ENCODE measurements at regions not wholly inside any gene's neighbourhood (a gene's known extent, or its start where the extent isn't known, plus 50 kb on each side); places are given as distances from the start of the nearest gene placed in this dataset.

DNA sequence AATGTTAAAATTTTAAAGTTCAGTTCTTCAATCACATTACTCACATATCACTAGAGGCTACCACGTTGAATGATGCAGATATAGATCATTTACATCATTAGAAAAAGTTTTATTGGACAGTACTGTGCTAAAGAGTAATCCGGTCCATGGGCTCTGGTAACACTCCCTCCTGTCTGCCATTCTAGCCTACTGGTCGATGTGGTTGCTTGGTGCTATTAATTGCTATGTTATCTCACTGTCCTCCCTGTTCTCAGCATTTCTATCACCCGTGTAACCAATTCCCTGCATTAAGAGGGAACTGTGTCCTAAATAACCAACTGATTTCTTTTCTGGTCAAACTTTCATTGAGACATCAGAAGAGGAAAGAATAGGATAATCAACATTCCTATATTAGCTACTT, 347.5 kb upstream of the RBMS3 start:
- no peak for TF ChIP-seq POLR2A (IDR thresholded peaks at IDR 0.05; ENCODE audit: low read depth, low read length)
- no peak for TF ChIP-seq TAF1 (IDR thresholded peaks at IDR 0.05; ENCODE audit: low read depth, low read length)
- no peak for TF ChIP-seq POLR2AphosphoS5 (IDR thresholded peaks at IDR 0.05; ENCODE audit: low read depth, low read length)
- TF ChIP-seq POU2F2 (IDR thresholded peaks at IDR 0.05; ENCODE audit: low read depth, low read length) = no peak
- TF ChIP-seq PAX5 (IDR thresholded peaks at IDR 0.05; ENCODE audit: insufficient read depth, low read length, severe bottlenecking) = no peak
- no peak for TF ChIP-seq SPI1 (IDR thresholded peaks at IDR 0.05; ENCODE audit: low read depth, low read length)
- DNase-seq (ENCODE audit: insufficient read length, low spot score) = no peak
- FAIRE-seq = no peak

DNA sequence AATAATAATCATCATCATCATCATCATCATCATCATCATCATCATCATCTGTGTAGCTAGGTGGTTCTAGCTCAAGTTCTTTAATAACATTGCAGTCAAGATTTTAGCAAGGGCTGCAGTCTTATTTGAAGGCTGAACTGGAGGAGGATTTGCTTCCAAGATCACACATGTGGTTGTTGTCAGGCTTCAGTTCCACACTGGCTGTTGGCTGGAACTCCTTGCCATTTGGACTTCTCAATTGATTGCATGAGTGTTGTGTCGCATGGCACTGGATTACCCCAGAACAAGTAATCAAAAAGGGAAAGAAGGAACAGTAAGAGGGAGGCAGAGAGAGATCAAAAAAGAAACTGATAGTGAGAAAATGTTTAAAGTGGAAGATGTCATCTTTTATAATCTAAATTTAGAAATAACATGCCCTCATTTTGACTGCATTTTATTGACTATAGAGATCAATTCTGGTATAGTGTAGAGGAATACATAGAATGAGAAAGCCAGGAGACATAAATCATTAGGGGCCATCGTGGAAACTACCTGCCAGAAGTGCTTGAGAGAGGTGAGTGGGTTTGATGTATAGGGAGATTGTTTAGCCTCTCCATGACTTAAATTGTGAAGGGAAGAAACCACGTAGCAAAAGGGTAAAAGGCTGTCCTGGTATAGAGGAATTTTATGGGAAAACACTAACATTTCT, 346.6 kb upstream of the RBMS3 start:
- no peak for DNase-seq (ENCODE audit: insufficient read length, low spot score)
- peak; percentile 26 for FAIRE-seq
- TF ChIP-seq SPI1 (IDR thresholded peaks at IDR 0.05; ENCODE audit: low read depth, low read length) (no peak), POLR2AphosphoS5 (IDR thresholded peaks at IDR 0.05; ENCODE audit: low read depth, low read length) (no peak), TAF1 (IDR thresholded peaks at IDR 0.05; ENCODE audit: low read depth, low read length) (no peak)

DNA sequence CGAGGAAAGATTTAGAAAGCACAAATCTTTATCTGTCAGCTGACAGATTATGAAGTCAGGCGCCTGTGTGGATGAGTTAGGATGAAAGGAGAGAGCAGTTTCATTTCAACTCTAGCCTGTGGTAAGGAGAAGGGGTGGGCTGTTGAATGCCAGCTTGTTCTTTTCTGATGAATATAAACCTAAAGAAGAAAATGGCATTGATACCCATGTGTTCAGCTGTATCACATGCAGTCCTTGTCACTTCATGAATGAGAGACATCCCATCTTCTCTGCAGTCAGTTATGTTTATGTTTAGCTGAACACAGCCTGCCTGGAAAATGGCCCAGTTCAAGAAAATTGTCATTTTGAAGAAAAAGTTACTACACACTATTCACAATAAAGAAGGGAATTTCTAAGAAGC, 345.7 kb upstream of the RBMS3 start:
- FAIRE-seq (peak; percentile 54), DNase-seq (ENCODE audit: insufficient read length, low spot score) (no peak)
- TF ChIP-seq POLR2AphosphoS5 (IDR thresholded peaks at IDR 0.05; ENCODE audit: low read depth, low read length) (no peak), TAF1 (IDR thresholded peaks at IDR 0.05; ENCODE audit: low read depth, low read length) (no peak), SPI1 (IDR thresholded peaks at IDR 0.05; ENCODE audit: low read depth, low read length) (no peak)

DNA sequence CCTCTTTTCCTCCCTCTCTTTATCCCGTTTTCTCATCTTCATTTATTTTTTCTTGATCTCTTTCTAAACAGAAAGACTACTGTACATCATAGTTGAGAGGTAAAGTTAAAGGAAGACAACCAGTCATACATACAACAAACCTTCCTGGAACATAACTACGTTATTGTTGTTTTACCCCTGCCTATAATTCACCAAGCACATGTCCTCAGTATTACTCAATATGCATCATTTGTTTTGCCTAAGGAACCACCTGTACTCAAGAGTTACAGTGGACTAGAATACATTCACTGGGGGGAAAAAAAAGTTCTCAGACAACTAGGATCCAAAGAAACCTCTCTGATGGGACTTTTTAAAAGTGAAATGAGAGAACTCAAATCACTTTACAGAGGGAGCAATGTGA, 344.7 kb upstream of the RBMS3 start:
- DNase-seq (ENCODE audit: insufficient read length, low spot score) (no peak), FAIRE-seq (no peak)
- no peak for TF ChIP-seq POLR2AphosphoS5 (IDR thresholded peaks at IDR 0.05; ENCODE audit: low read depth, low read length)
- TF ChIP-seq TAF1 (IDR thresholded peaks at IDR 0.05; ENCODE audit: low read depth, low read length) = no peak
- TF ChIP-seq SPI1 (IDR thresholded peaks at IDR 0.05; ENCODE audit: low read depth, low read length) = no peak
- TF ChIP-seq POLR2A (IDR thresholded peaks at IDR 0.05; ENCODE audit: low read depth, low read length) = no peak
- no peak for TF ChIP-seq PAX5 (IDR thresholded peaks at IDR 0.05; ENCODE audit: insufficient read depth, low read length, severe bottlenecking)
- no peak for TF ChIP-seq POU2F2 (IDR thresholded peaks at IDR 0.05; ENCODE audit: low read depth, low read length)

DNA sequence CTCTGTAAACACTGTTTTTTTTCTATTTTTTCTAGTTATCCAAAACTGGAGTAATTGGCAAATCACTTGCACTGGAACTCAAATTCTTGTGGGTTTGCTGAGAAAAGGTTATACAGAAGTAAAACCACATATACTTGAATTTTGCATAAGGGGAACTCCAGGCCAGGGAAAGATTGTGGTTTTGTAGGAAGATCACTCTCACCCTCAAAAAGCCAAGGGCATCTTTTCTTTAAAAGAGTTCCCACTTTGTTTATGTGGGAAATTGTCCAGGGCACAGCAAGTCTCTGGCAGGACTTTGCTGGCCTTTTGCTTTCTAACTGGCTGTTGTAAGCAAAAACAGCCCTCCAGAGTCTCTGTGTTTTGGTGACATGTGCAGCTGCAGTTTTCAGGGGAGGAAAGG, 340.3 kb upstream of the RBMS3 start:
- no peak for DNase-seq (ENCODE audit: insufficient read length, low spot score)
- FAIRE-seq = peak; percentile 71
- peak; percentile 85; the same call in 1 of the 2 replicates for TF ChIP-seq POU2F2 (IDR thresholded peaks at IDR 0.05; ENCODE audit: low read depth, low read length)
- TF ChIP-seq PAX5 (IDR thresholded peaks at IDR 0.05; ENCODE audit: insufficient read depth, low read length, severe bottlenecking) = no peak
- no peak for TF ChIP-seq POLR2A (IDR thresholded peaks at IDR 0.05; ENCODE audit: low read depth, low read length)
- TF ChIP-seq TAF1 (IDR thresholded peaks at IDR 0.05; ENCODE audit: low read depth, low read length) = no peak
- peak; percentile 28; the same call in 1 of the 2 replicates for TF ChIP-seq SPI1 (IDR thresholded peaks at IDR 0.05; ENCODE audit: low read depth, low read length)
- no peak for TF ChIP-seq POLR2AphosphoS5 (IDR thresholded peaks at IDR 0.05; ENCODE audit: low read depth, low read length)

DNA sequence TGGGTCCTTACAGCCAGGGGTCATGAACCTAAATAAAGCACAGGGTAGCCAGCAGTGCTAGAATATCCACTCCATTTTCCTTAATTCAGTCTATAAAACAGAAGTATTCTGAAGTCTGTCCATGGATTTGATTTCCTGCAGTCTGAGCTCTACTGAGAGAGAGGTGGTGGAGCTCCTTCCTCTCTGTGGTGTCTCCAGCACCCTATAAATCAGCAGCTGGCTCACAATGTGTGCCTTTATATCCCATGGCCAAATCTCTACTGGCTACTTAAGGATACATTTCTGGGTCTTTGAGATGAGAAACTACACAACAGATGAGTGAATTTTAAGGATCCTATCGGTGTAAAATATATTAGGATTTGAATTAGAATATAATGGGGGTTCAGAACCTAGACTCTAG, 339.9 kb upstream of the RBMS3 start:
- no peak for FAIRE-seq
- no peak for DNase-seq (ENCODE audit: insufficient read length, low spot score)
- TF ChIP-seq SPI1 (IDR thresholded peaks at IDR 0.05; ENCODE audit: low read depth, low read length) (no peak), TAF1 (IDR thresholded peaks at IDR 0.05; ENCODE audit: low read depth, low read length) (no peak), PAX5 (IDR thresholded peaks at IDR 0.05; ENCODE audit: insufficient read depth, low read length, severe bottlenecking) (no peak), POLR2AphosphoS5 (IDR thresholded peaks at IDR 0.05; ENCODE audit: low read depth, low read length) (no peak), POLR2A (IDR thresholded peaks at IDR 0.05; ENCODE audit: low read depth, low read length) (no peak), POU2F2 (IDR thresholded peaks at IDR 0.05; ENCODE audit: low read depth, low read length) (no peak)

DNA sequence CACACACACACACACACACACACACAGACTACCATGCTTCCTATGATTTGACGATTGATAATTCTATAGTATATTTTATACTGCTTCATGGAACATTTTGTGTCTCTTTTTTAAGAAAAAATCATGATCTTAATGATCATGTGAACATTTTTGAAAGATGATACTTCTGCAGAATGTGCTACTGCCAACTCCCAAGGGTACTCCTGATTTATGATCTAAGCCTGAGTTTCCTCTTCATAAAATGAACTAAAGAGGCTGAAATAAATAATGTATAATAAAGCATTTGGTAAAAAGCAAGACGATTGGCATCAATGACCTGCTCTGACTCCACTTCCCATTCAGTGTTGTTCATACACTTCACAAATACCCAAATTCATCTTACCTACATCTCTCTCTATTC, 333.8 kb upstream of the RBMS3 start:
- DNase-seq (ENCODE audit: insufficient read length, low spot score) = no peak
- TF ChIP-seq POLR2A (IDR thresholded peaks at IDR 0.05; ENCODE audit: low read depth, low read length) (no peak), POU2F2 (IDR thresholded peaks at IDR 0.05; ENCODE audit: low read depth, low read length) (no peak), SPI1 (IDR thresholded peaks at IDR 0.05; ENCODE audit: low read depth, low read length) (no peak), POLR2AphosphoS5 (IDR thresholded peaks at IDR 0.05; ENCODE audit: low read depth, low read length) (no peak), TAF1 (IDR thresholded peaks at IDR 0.05; ENCODE audit: low read depth, low read length) (no peak)
- no peak for FAIRE-seq

DNA sequence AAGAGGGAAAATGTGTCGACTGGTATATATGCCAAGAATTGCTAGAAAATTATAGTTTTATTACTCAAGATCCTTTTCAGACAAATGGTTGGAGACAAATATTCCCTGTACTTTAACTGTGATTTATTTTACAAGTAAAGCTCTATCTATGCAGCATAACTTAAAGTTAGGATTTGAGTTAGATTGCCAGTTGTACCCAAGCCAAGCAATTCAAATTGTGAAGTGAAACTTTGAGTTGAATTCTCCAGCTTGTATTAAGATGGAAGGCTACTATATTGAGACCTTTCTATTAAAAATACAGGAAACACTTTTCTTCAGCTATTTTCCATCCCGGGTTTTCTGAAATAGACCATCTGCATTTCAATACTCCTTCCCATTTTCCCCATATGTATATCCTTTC, 333.1 kb upstream of the RBMS3 start:
- TF ChIP-seq TAF1 (IDR thresholded peaks at IDR 0.05; ENCODE audit: low read depth, low read length) (no peak), SPI1 (IDR thresholded peaks at IDR 0.05; ENCODE audit: low read depth, low read length) (no peak), POU2F2 (IDR thresholded peaks at IDR 0.05; ENCODE audit: low read depth, low read length) (no peak), POLR2AphosphoS5 (IDR thresholded peaks at IDR 0.05; ENCODE audit: low read depth, low read length) (no peak), POLR2A (IDR thresholded peaks at IDR 0.05; ENCODE audit: low read depth, low read length) (no peak), PAX5 (IDR thresholded peaks at IDR 0.05; ENCODE audit: insufficient read depth, low read length, severe bottlenecking) (no peak)
- FAIRE-seq (no peak), DNase-seq (ENCODE audit: insufficient read length, low spot score) (no peak)

DNA sequence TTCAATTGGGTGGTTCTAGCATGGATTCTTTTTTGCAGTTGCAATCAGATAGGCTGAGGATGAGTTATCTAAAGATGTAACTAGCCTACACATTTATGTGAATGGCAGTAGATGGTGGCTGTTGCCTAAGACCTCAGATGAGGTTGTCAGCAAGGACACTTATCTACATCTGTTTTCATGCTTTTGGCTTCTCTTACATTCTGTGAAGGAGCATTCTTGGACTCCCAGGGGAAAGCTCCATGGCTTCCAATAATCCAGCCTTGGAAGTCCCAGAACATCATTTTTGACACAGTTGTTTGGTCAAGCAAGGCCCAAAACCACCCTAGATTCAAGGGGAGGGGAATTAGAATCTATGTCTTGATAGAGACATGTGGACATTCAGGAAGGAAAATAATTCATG, 332.2 kb upstream of the RBMS3 start:
- TF ChIP-seq PAX5 (IDR thresholded peaks at IDR 0.05; ENCODE audit: insufficient read depth, low read length, severe bottlenecking) (no peak), TAF1 (IDR thresholded peaks at IDR 0.05; ENCODE audit: low read depth, low read length) (no peak), POLR2A (IDR thresholded peaks at IDR 0.05; ENCODE audit: low read depth, low read length) (no peak), POU2F2 (IDR thresholded peaks at IDR 0.05; ENCODE audit: low read depth, low read length) (no peak), POLR2AphosphoS5 (IDR thresholded peaks at IDR 0.05; ENCODE audit: low read depth, low read length) (no peak), SPI1 (IDR thresholded peaks at IDR 0.05; ENCODE audit: low read depth, low read length) (no peak)
- FAIRE-seq = no peak

DNA sequence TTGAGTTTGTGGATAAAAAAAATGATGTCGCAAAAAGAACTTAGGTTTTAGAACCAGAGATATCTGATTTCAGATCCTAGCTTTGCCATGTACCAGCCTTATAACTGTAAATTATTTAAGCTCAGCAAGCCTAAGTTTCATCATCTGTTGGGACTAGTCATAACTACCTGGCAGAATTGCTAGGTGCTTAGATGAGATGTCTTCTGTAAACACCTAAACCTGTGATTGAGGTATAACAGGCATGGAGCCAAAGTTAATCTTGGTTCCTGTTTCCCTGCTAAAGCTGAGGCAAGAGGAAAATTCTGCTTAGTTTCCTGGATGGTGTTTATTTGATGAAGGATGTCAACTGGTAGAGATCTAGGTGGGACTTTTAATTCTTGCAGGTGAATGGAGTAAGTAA, 331.3 kb upstream of the RBMS3 start:
- no peak for FAIRE-seq

More for the DNA sequence above, 332.2 kb upstream of the RBMS3 start:
- no peak for DNase-seq (ENCODE audit: insufficient read length, low spot score)

More for the DNA sequence above, 331.3 kb upstream of the RBMS3 start:
- no peak for DNase-seq (ENCODE audit: insufficient read length, low spot score)
- no peak for TF ChIP-seq POU2F2 (IDR thresholded peaks at IDR 0.05; ENCODE audit: low read depth, low read length)
- TF ChIP-seq TAF1 (IDR thresholded peaks at IDR 0.05; ENCODE audit: low read depth, low read length) = no peak
- no peak for TF ChIP-seq PAX5 (IDR thresholded peaks at IDR 0.05; ENCODE audit: insufficient read depth, low read length, severe bottlenecking)
- TF ChIP-seq SPI1 (IDR thresholded peaks at IDR 0.05; ENCODE audit: low read depth, low read length) = no peak
- TF ChIP-seq POLR2A (IDR thresholded peaks at IDR 0.05; ENCODE audit: low read depth, low read length) = no peak
- TF ChIP-seq POLR2AphosphoS5 (IDR thresholded peaks at IDR 0.05; ENCODE audit: low read depth, low read length) = no peak

Data from GM12891 (cell line).